Dermis blood vessel endothelial cell (primary cell): ENCODE measurements at regions not wholly inside any gene's neighbourhood (a gene's known extent, or its start where the extent isn't known, plus 50 kb on each side); places are given as distances from the start of the nearest gene placed in this dataset.

Source experiments
- DNase-seq: peaks from one replicate; pipeline ENCODE4 v3.0.0; 2010

GRCh38 chr10:94043431-94043990 is 49.8 kb downstream of the PLCE1 start:
- no peak for DNase-seq

- no peak for DNase-seq
Observed at GRCh38 chr10:94046098-94046497, 52.4 kb downstream of the PLCE1 start.

DNA sequence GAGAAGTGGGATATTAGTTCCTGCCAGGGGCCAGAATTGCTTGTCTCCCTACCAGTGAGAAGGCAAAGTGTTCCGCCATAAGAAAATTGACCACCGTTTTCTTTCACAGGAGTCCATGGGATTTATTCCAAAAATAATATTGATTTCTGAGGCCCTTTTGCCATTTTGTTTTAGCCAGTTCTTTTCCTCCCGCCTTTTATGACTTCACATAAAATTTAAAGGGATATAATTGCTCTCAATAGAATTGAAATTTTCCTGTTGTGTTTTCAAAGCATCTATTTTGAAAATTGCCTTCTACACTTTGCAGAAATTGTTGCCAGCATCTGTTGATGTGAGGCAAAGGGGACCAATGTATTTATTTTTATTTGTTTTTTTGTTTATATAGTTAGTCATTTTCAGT is 53.6 kb downstream of the PLCE1 start:
- DNase-seq: no peak

DNA sequence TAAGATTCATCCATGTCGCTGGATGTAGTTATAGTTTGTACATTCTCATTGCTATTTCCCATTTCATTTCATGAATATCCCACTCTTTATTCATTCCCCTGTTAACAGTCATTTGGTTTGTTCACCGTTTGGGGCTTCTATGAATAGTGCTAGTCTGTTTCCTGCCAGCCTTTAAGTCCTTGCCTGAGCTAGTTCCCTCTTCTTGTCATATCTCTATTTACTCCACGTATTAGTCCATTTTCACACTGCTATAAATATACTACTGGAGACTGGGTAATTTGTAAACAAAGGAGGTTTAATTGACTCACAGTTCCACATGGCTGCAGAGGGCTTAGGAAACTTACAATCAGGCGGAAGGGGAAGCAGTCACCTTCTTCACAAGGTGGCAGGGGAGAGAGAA is 56.2 kb downstream of the PLCE1 start:
- DNase-seq: no peak

DNA sequence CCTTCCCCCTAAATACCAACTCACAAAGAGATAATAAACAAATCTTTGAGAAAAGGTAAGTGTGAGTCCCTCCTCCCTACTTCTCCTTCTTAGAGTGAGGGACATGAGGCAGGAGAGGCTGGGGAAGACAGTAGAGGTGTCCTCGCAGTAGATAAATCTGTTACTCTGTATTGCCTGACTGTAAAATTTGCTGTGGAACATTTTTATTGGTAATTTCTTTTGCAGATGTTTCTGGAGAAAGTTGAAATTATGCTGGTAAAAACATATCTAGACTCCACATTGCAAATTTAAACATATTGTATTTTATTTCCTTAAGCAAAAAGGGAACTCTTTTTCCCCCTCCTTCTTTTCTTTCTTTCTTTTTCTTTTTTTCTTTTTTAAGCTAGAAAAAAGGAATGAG is 58.5 kb downstream of the PLCE1 start:
- no peak for DNase-seq

- DNase-seq: no peak
Observed at GRCh38 chr10:94052866-94053791, 59.4 kb downstream of the PLCE1 start.

- DNase-seq: no peak
Observed at GRCh38 chr10:94059178-94059883, 65.6 kb downstream of the PLCE1 start.

DNA sequence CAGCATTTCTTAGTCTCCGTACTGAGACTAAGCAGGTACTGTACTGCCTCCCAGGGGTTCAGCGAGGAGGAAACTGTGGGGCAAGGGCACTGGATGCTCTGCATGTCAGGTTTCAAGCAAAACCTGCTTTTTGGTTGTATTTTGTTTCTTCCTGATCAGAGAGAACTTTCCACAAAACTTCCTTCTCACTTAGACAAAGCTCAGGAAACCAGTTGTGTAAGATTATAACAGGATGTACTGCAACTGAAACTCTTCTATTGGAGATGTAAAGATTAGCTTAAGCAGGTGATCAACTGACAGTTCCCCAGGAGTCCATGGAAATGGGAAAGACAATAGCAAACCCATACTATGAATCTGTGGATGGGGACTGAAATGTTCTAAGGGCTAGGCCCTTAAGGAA is 67.3 kb downstream of the PLCE1 start:
- no peak for DNase-seq

DNA sequence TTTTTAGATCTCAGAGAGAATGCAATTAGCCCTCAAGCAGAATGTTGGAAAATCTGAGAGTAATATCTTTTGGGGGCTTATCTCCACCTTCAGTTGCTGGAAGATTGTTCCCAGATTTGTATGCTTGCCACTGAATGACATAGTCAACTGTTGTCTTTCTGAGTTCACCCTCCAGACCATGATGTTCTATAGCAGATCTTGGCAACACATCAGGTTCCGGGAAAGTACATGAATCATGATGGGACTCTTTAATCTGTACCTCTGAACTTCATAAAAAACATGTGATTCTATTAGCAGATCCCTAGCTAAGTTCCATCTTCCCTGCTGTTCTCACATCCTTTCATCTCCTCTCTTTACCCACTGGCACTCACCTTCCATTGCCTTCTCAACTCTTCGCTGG is 68.9 kb downstream of the PLCE1 start:
- no peak for DNase-seq

- DNase-seq: no peak
Observed at GRCh38 chr10:94065362-94065761, 71.6 kb downstream of the PLCE1 start.

DNA sequence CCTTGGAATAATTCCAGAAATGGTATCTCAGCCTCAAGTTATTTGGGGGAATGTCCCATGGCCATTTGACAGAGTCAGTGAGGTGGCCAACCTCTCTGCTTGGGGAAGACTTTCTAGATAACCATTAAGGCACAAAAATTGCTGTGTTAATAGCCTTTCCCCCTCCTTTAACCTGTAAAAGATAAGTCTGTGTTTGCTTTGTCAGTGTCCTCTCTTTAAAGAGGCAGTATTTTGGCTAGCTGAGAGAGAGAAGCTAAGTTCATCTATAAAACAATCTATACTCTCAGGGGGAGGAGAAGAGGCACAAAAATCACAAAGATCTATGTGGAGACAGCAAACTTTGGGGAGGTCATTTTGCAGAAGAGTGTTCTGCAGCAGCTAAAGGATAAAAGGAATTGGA is 72.1 kb downstream of the PLCE1 start:
- DNase-seq: no peak

- DNase-seq: peak; percentile 44
Observed at GRCh38 chr10:94066411-94066810, 72.7 kb downstream of the PLCE1 start.

DNA sequence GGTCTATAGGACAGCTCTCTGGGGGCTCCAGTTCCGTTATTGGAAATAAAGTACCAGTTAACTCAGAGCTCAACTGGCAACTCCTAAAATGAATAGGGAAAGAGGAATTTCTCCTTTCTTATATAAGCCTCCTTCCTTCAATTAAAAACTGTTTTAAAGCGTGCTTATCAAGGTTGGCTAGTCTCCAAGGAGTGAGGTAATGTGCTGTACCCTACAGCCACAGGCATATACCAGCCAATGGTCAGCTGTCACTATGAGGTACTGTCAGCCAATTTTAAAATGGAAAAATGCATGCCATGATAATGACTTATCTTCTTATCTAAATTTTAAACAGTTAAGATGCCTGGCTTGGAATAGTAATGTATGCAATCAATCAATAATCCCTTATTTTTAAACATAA is 76.2 kb downstream of the PLCE1 start:
- no peak for DNase-seq

- DNase-seq: no peak
Observed at GRCh38 chr10:94074462-94074861, 80.7 kb downstream of the PLCE1 start.

GRCh38 chr10:94075506-94075905 is 81.8 kb downstream of the PLCE1 start:
- DNase-seq: no peak

DNA sequence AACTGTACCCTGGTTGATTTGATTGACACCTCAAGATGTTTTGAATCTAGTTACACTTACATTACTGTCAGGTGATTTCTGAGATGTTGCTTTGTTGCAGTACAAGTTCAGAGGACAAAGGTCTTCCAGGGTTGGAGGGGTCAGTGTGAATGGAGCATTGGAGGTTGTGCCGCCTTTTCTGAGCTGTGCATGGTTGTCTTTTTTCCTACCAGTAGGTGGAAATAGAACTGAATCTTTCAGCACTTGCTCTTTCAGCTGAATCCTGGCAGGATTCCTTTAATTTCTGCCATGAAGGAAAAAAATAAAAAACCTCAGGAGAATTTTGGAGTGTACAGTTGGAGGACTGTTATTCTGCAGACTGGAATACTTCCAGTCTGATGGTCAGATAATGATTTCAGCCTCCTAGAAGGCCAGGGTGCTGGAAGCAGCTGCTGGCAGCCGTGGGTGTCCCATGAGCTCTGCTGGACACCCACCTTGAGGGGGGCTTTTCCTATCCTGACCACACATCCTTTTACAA is 82.7 kb downstream of the PLCE1 start:
- DNase-seq: no peak

GRCh38 chr10:94077042-94077441 is 83.3 kb downstream of the PLCE1 start:
- no peak for DNase-seq

DNA sequence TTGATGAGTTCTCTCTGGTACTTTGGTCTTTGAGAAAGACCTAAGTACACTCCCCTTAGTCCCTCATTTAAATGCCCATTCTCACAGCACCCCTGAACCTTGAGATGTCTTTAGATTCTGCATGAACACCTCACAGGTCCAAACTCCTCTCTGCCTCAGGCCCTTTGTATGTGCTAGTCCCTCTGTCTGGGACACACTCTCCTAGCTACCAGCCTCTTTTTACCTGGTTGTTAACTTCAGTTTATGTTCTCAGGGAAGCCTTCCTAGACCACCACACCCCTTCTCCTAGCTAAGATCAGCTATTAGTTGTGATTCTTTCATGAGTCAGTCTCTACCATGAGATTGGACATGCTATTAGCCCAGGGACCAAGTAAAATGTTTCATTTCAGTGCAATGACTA is 86.4 kb downstream of the PLCE1 start:
- DNase-seq: no peak

GRCh38 chr10:94083662-94084265 is 90.0 kb downstream of the PLCE1 start:
- no peak for DNase-seq

DNA sequence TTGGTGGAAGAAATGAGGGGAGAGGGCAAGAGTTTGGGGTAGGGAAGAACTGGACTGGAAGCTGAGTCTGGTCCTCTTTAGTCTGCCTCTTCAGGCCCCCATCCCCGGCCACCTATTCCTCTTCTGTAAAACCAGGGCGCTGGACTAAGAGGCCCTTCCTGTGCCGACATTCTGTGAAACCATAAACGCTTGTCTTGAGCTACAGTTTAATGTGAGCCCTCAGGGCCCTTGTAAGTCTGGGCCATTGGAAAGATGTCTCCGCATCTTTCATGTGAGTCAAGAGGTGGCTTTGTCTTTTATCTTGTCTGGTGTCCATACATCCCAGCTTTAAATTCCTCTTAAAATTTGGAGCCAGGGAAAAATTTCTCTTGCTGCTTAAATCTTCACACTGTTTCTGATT is 90.6 kb downstream of the PLCE1 start:
- DNase-seq: no peak

DNA sequence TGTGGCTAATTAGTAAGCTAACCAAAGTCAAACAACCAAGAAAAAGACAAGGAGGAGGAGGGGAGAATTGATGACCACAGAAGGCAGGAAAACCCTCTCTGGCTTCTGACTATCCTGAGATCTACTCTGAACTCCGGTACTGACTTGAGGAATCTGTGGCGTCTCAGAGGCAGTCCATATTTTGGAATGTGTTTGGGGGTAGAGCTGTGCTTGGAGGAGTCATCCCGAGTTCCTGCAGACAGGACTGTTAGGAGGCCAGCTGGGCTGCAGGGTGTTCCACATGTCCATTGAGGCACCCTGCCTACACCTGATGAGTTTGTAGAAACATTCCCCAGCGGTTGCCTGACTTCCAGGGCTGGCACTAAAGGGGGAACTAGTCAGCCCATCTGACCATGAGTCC is 91.6 kb downstream of the PLCE1 start:
- no peak for DNase-seq

- no peak for DNase-seq
Observed at GRCh38 chr10:94085766-94086437, 92.2 kb downstream of the PLCE1 start.
